Caco-2 (cell line): ENCODE measurements at regions not wholly inside any gene's neighbourhood (a gene's known extent, or its start where the extent isn't known, plus 50 kb on each side); places are given as distances from the start of the nearest gene placed in this dataset.

Experiments used
- BruUV-seq: library from RNA; stranded (reverse); fragments of 400-500 nt; replicated peaks from 2 replicates; lab custom pipeline; 2021; lab: Mats Ljungman, UMichigan
- CTCF ChIA-PET: fragments of 300-600 bp; sonication (Branson Sonifier 250); formaldehyde crosslinking; loops from one replicate; lab custom pipeline; 2022; ENCODE audit warnings: antibody characterized with exemption; lab: Charles Lee
- POLR2A ChIA-PET: fragments of 300-600 bp; sonication (Branson Sonifier 250); formaldehyde crosslinking; loops from one replicate; lab custom pipeline; 2022; ENCODE audit warnings: antibody characterized with exemption; lab: Charles Lee
- DNase-seq, 2 experiments: peaks; one replicate each; pipeline versions ENCODE4 v3.0.0 to v3.0.0-alpha.2; 2020 to 2022
- H3K27me3 ChIP-seq: replicated peaks from 2 replicates; pipeline ENCODE4 v1.6.0; 2011; ENCODE audit warnings: low read length; ENCODE audit not compliant: control insufficient read depth, insufficient read depth
- H3K36me3 ChIP-seq: 2 replicates; pipeline ENCODE4 v1.5.1; 2011; ENCODE audit warnings: low read length; ENCODE audit not compliant: control insufficient read depth, insufficient read depth
- H3K4me1 ChIP-seq: fragments of 250-450 bp; sonication (Bioruptor Pico); 2 replicates; pipeline ENCODE4 v1.5.1; 2020; ENCODE audit warnings: mild to moderate bottlenecking
- H3K4me3 ChIP-seq: 2 replicates; pipeline ENCODE4 v1.5.1; 2011; ENCODE audit warnings: low read depth, mild to moderate bottlenecking, control low read depth, low read length
- H3K9me3 ChIP-seq: fragments of 250-450 bp; sonication (Bioruptor Pico); 2 replicates; pipeline ENCODE4 v1.5.1; 2020; ENCODE audit warnings: mild to moderate bottlenecking, moderate library complexity
- H3K27ac Mint-ChIP-seq: one replicate; pipeline ENCODE4 v1.8.0; 2022; ENCODE audit warnings: mixed read lengths; ENCODE audit not compliant: unreplicated experiment
- H3K27me3 Mint-ChIP-seq: one replicate; pipeline ENCODE4 v1.8.0; 2022; ENCODE audit warnings: mixed read lengths; ENCODE audit not compliant: insufficient read depth, unreplicated experiment
- H3K36me3 Mint-ChIP-seq: one replicate; pipeline ENCODE4 v1.8.0; 2022; ENCODE audit warnings: mild to moderate bottlenecking, mixed read lengths; ENCODE audit not compliant: insufficient read depth, unreplicated experiment
- H3K4me1 Mint-ChIP-seq: one replicate; pipeline ENCODE4 v1.8.0; 2022; ENCODE audit warnings: low read depth, mixed read lengths; ENCODE audit not compliant: unreplicated experiment
- H3K4me3 Mint-ChIP-seq: one replicate; pipeline ENCODE4 v1.8.0; 2022; ENCODE audit warnings: mild to moderate bottlenecking, moderate library complexity, mixed read lengths; ENCODE audit not compliant: unreplicated experiment
- H3K9me3 Mint-ChIP-seq: one replicate; pipeline ENCODE4 v1.8.0; 2022; ENCODE audit warnings: mixed read lengths; ENCODE audit not compliant: unreplicated experiment
- intact Hi-C: fragments of 100-400 bp; cut with micrococcal nuclease; formaldehyde crosslinking; loops from one replicate; pipeline ENCODE4 v1.10.0; 2022; ENCODE audit not compliant: unreplicated experiment
- TF ChIP-seq, protein P1 (sequence below), 2 experiments: fragments of 200-600 bp in 1 of 2; IDR thresholded peaks; 1 replicate in 1 of 2; 2 replicates in 1 of 2; pipeline versions ENCODE4 v1.5.1 to v1.8.0; 2011 to 2022; ENCODE audit warnings: antibody characterized with exemption in 1 of 2, control low read depth in 1 of 2, inconsistent platforms in 1 of 2, low read depth in 1 of 2, low read length in 1 of 2, mild to moderate bottlenecking in 1 of 2, moderate library complexity in 1 of 2; ENCODE audit not compliant: insufficient read depth in 1 of 2, severe bottlenecking in 1 of 2, unreplicated experiment in 1 of 2

GRCh38 chr13:97849305-97849704 is 104.2 kb upstream of the IPO5 start:
- no peaks in the 10 kb centered on the region for H3K4me1 Mint-ChIP-seq
- no TSS peak for BruUV-seq
- CTCF ChIA-PET, result no interaction called here
- H3K36me3 Mint-ChIP-seq, result no peaks in the 10 kb centered on the region
- Histone ChIP-seq H3K4me3 (no peak overlapping the region), H3K36me3 (no peaks in the 10 kb centered on the region), H3K9me3 (no peaks in the 10 kb centered on the region), H3K4me1 (no peaks in the 10 kb centered on the region), H3K27me3 (no peaks in the 10 kb centered on the region)
- no peak overlapping the region for H3K4me3 Mint-ChIP-seq
- POLR2A ChIA-PET, result no interaction called here
- H3K9me3 Mint-ChIP-seq, result peaks cover 12% of the 10 kb centered on the region
- intact Hi-C loops, result no loop called here
- TF ChIP-seq, protein P1, sequence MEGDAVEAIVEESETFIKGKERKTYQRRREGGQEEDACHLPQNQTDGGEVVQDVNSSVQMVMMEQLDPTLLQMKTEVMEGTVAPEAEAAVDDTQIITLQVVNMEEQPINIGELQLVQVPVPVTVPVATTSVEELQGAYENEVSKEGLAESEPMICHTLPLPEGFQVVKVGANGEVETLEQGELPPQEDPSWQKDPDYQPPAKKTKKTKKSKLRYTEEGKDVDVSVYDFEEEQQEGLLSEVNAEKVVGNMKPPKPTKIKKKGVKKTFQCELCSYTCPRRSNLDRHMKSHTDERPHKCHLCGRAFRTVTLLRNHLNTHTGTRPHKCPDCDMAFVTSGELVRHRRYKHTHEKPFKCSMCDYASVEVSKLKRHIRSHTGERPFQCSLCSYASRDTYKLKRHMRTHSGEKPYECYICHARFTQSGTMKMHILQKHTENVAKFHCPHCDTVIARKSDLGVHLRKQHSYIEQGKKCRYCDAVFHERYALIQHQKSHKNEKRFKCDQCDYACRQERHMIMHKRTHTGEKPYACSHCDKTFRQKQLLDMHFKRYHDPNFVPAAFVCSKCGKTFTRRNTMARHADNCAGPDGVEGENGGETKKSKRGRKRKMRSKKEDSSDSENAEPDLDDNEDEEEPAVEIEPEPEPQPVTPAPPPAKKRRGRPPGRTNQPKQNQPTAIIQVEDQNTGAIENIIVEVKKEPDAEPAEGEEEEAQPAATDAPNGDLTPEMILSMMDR (IDR thresholded peaks at IDR 0.05; ENCODE audit: insufficient read depth in 1 of 2, low read depth in 1 of 2, low read length in 1 of 2, severe bottlenecking in 1 of 2, unreplicated experiment in 1 of 2), result peak; percentile 38 to 54
- H3K27me3 Mint-ChIP-seq, result peaks cover 6% of the 10 kb centered on the region
- peak in 1 of 2 experiments; percentile 46 for DNase-seq
- no peak overlapping the region for H3K27ac Mint-ChIP-seq

DNA sequence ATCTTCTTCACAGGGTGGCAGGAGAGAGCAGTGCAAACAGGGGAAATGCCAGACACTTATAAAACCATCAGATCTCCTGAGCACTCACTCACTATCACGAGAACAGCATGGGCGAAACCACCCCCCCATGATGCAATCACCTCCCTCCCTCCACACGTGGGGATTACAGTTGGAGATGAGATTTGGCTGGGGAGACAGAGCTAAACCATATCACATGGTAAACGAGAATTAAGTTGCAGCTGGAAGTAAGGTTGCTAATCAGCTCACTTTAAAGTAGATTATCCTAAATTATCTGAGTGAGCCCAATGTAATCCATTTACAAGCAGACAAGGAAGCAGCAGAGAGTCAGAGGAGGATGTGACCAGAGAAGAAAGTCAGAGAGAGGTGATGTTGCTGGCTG is 102.2 kb upstream of the IPO5 start:
- Mint-ChIP-seq H3K4me1 (no peaks in the 10 kb centered on the region), H3K27ac (no peak overlapping the region), H3K36me3 (no peaks in the 10 kb centered on the region), H3K27me3 (peaks cover 4% of the 10 kb centered on the region), H3K9me3 (peaks cover 12% of the 10 kb centered on the region), H3K4me3 (no peak overlapping the region)
- Histone ChIP-seq H3K27me3 (no peaks in the 10 kb centered on the region), H3K4me1 (0 out of 2 replicates have a peak, but pooled peaks cover 3% of the 10 kb centered on the region), H3K4me3 (no peak overlapping the region), H3K36me3 (no peaks in the 10 kb centered on the region), H3K9me3 (no peaks in the 10 kb centered on the region)
- ChIA-PET POLR2A (no interaction called here), CTCF (no interaction called here)
- BruUV-seq, result no TSS peak
- TF ChIP-seq, protein P1 (IDR thresholded peaks at IDR 0.05; ENCODE audit: insufficient read depth in 1 of 2, low read depth in 1 of 2, low read length in 1 of 2, severe bottlenecking in 1 of 2, unreplicated experiment in 1 of 2), result no peak
- intact Hi-C loops, result loop anchor here (5.0 kb wide), 1 partner anchor 596 kb away; no protein-coding TSS in a partner anchor
- no peak for DNase-seq

- ChIA-PET CTCF (no interaction called here), POLR2A (no interaction called here)
- no peaks in the 10 kb centered on the region for H3K4me1 Mint-ChIP-seq
- DNase-seq, result no peak
- no TSS peak for BruUV-seq
- H3K36me3 Mint-ChIP-seq, result no peaks in the 10 kb centered on the region
- TF ChIP-seq, protein P1 (IDR thresholded peaks at IDR 0.05; ENCODE audit: insufficient read depth in 1 of 2, low read depth in 1 of 2, low read length in 1 of 2, severe bottlenecking in 1 of 2, unreplicated experiment in 1 of 2), result no peak
- no peak overlapping the region for H3K27ac Mint-ChIP-seq
- no peak overlapping the region for H3K4me3 ChIP-seq
- H3K4me1 ChIP-seq, result 0 out of 2 replicates have a peak, but pooled peaks cover 3% of the 10 kb centered on the region
- no peak overlapping the region for H3K4me3 Mint-ChIP-seq
- H3K9me3 ChIP-seq, result no peaks in the 10 kb centered on the region
- H3K27me3 ChIP-seq, result no peaks in the 10 kb centered on the region
- H3K27me3 Mint-ChIP-seq, result peaks cover 4% of the 10 kb centered on the region
- peaks cover 12% of the 10 kb centered on the region for H3K9me3 Mint-ChIP-seq
- intact Hi-C loops, result loop anchor here (5.0 kb wide), 1 partner anchor 595 kb away; no protein-coding TSS in a partner anchor
- no peaks in the 10 kb centered on the region for H3K36me3 ChIP-seq
These were observed 101.1 kb upstream of the IPO5 start for GRCh38 chr13:97852181-97852874.
